Endothelial cell of umbilical vein (primary cell): ENCODE measurements at regions not wholly inside any gene's neighbourhood (a gene's known extent, or its start where the extent isn't known, plus 50 kb on each side); places are given as distances from the start of the nearest gene placed in this dataset.

Source experiments
- BruUV-seq: library from RNA; stranded (reverse); fragments of 400-500 nt; replicated peaks from 2 replicates; lab custom pipeline; 2021; lab: Mats Ljungman, UMichigan
- CTCF ChIA-PET: fragments of 300-600, 350-600 bp; sonication (Branson Sonifier 250); formaldehyde crosslinking; loops from one replicate; lab custom pipeline; 2021; ENCODE audit warnings: antibody characterized with exemption, inconsistent platforms; lab: Charles Lee
- POLR2A ChIA-PET: fragments of 300-600, 350-600 bp; sonication (Branson Sonifier 250); formaldehyde crosslinking; loops from one replicate; lab custom pipeline; 2021; ENCODE audit warnings: antibody characterized with exemption, inconsistent platforms; lab: Charles Lee
- DNase-seq: peaks from one replicate; pipeline ENCODE4 v3.0.0-alpha.2; 2011; ENCODE audit warnings: low read depth, low spot score
- FAIRE-seq: peaks from 2 replicates; lab custom pipeline; 2011; peaks lifted over from hg19 to GRCh38; lab: Jason Lieb, UNC
- H2AFZ ChIP-seq: 2 replicates; pipeline ENCODE4 v1.6.0; 2012; ENCODE audit warnings: low read depth, low read length, control low read depth, inconsistent platforms
- H3K27ac ChIP-seq: 2 replicates; pipeline ENCODE4 v1.5.1; 2011; ENCODE audit warnings: low read depth, mild to moderate bottlenecking, control low read depth, low read length, moderate library complexity; ENCODE audit not compliant: insufficient read depth
- H3K27me3 ChIP-seq, 2 experiments: 2 replicates each; pipeline versions ENCODE4 v1.6.0 to v1.6.1; 2011; ENCODE audit warnings: low read length in 2 of 2, mixed read lengths in 1 of 2; ENCODE audit not compliant: control insufficient read depth in 2 of 2, insufficient read depth in 2 of 2
- H3K36me3 ChIP-seq, 2 experiments: 2 replicates in 1 of 2; 3 replicates in 1 of 2; pipeline ENCODE4 v1.5.1; 2011; ENCODE audit warnings: low read length in 2 of 2, mild to moderate bottlenecking in 1 of 2, moderate library complexity in 1 of 2; ENCODE audit not compliant: control insufficient read depth in 2 of 2, insufficient read depth in 2 of 2; ENCODE audit errors: extremely low read depth in 1 of 2
- H3K4me1 ChIP-seq: 3 replicates; pipeline ENCODE4 v1.5.1; 2011; ENCODE audit warnings: mild to moderate bottlenecking, low read length; ENCODE audit not compliant: control insufficient read depth, insufficient read depth; ENCODE audit errors: extremely low read depth
- H3K4me2 ChIP-seq: 2 replicates; pipeline ENCODE4 v1.6.1; 2011; ENCODE audit warnings: low read length, control low read depth, mixed read lengths; ENCODE audit not compliant: insufficient read depth
- H3K4me3 ChIP-seq, 3 experiments: fragments of 200-600 bp in 1 of 3; sonication (generic), shearing (Covaris generic) in 1 of 3; replicated peaks in 1 of 3; 2 replicates each; pipeline ENCODE4 v1.5.1; 2011 to 2016; ENCODE audit warnings: control low read depth in 3 of 3, low read length in 3 of 3, mild to moderate bottlenecking in 2 of 3, inconsistent platforms in 1 of 3, low read depth in 1 of 3, moderate library complexity in 1 of 3; ENCODE audit not compliant: insufficient read depth in 1 of 3
- H3K79me2 ChIP-seq: 2 replicates; pipeline ENCODE4 v1.6.0; 2012; ENCODE audit warnings: low read length, inconsistent platforms; ENCODE audit not compliant: control insufficient read depth, insufficient read depth
- H3K9ac ChIP-seq: replicated peaks from 2 replicates; pipeline ENCODE3; 2011; ENCODE audit warnings: low read length, control low read depth; ENCODE audit not compliant: insufficient read depth; ENCODE audit errors: extremely low read depth
- H3K9me1 ChIP-seq: replicated peaks from 3 replicates; pipeline ENCODE4 v1.6.0; 2011; ENCODE audit warnings: mild to moderate bottlenecking, low read length; ENCODE audit not compliant: control insufficient read depth, insufficient read depth; ENCODE audit errors: extremely low read depth
- H3K9me3 ChIP-seq: replicated peaks from 2 replicates; pipeline ENCODE4 v1.5.1; 2012; ENCODE audit warnings: low read length, inconsistent platforms; ENCODE audit not compliant: control insufficient read depth, insufficient read depth
- H4K20me1 ChIP-seq: replicated peaks from 2 replicates; pipeline ENCODE3; 2011; ENCODE audit warnings: mild to moderate bottlenecking, low read length; ENCODE audit not compliant: control insufficient read depth, insufficient read depth; ENCODE audit errors: extremely low read depth
- CTCF ChIP-seq, 2 donors: IDR thresholded peaks; 1 replicate in 1 of 2; 2 replicates in 1 of 2; pipeline ENCODE4 v1.5.1; 2011; ENCODE audit warnings: low read length in 2 of 2, mild to moderate bottlenecking in 2 of 2, moderate library complexity in 2 of 2, control low read depth in 1 of 2, inconsistent platforms in 1 of 2, low read depth in 1 of 2; ENCODE audit not compliant: insufficient read depth in 1 of 2; ENCODE audit errors: extremely low read depth in 1 of 2
- EZH2 ChIP-seq: IDR thresholded peaks from 2 replicates; pipeline ENCODE4 v1.6.1; 2012; ENCODE audit warnings: borderline replicate concordance, low read depth, mild to moderate bottlenecking, moderate library complexity, low read length, inconsistent platforms; ENCODE audit not compliant: severe bottlenecking
- FOS ChIP-seq: IDR thresholded peaks from 2 replicates; pipeline ENCODE4 v1.6.1; 2011; ENCODE audit warnings: mild to moderate bottlenecking, low read length, moderate library complexity, borderline replicate concordance; ENCODE audit not compliant: insufficient read depth
- GATA2 ChIP-seq: IDR thresholded peaks from 2 replicates; pipeline ENCODE4 v1.7.0; 2011; ENCODE audit warnings: low read depth, mild to moderate bottlenecking, moderate library complexity, mixed read lengths, low read length; ENCODE audit not compliant: insufficient read length, insufficient read depth
- JUN ChIP-seq: IDR thresholded peaks from 2 replicates; pipeline ENCODE4 v1.6.1; 2011; ENCODE audit warnings: borderline replicate concordance, low read depth; ENCODE audit not compliant: insufficient read length, insufficient read depth
- MAX ChIP-seq: IDR thresholded peaks from 2 replicates; pipeline ENCODE4 v1.6.1; 2011; ENCODE audit not compliant: insufficient read depth, insufficient read length
- MYC ChIP-seq: IDR thresholded peaks from one replicate; pipeline ENCODE4 v1.6.1; 2011; ENCODE audit warnings: mild to moderate bottlenecking, low read depth, low read length
- POLR2A ChIP-seq: IDR thresholded peaks from 2 replicates; pipeline ENCODE4 v1.6.1; 2012; ENCODE audit warnings: low read depth, mild to moderate bottlenecking, control low read depth, low read length
- POLR2AphosphoS5 ChIP-seq: IDR thresholded peaks from 2 replicates; pipeline ENCODE4 v1.6.1; 2012; ENCODE audit warnings: low read depth, mild to moderate bottlenecking, control low read depth, low read length, moderate library complexity; ENCODE audit not compliant: insufficient read depth
- dilution Hi-C: fragments of 300-500 bp; cut with MboI; formaldehyde crosslinking; loops from one replicate; pipeline ENCODE4 v1.15.0; 2019; ENCODE audit warnings: low sequenced_read_pairs; ENCODE audit not compliant: extremely low pct_ligation_motif_present
- intact Hi-C: fragments of 100-400 bp; cut with micrococcal nuclease; formaldehyde crosslinking; loops from one replicate; pipeline ENCODE4 v1.10.0; 2022

GRCh38 chr4:30916337-30917274 lies 196.4 kb downstream of the PCDH7 start:
- Histone ChIP-seq H3K27me3 (no peaks in the 10 kb centered on the region), H3K36me3 (no peaks in the 10 kb centered on the region), H3K9me3 (no peaks in the 10 kb centered on the region), H3K9me1 (no peaks in the 10 kb centered on the region), H3K27ac (no peak overlapping the region), H3K4me1 (no peaks in the 10 kb centered on the region), H3K9ac (no peak overlapping the region), H4K20me1 (no peaks in the 10 kb centered on the region), H3K4me3 (no peak overlapping the region), H3K4me2 (no peak overlapping the region), H3K79me2 (no peaks in the 10 kb centered on the region), H2AFZ (no peak overlapping the region)
- ChIA-PET POLR2A (no interaction called here), CTCF (no interaction called here)
- DNase-seq (no peak), FAIRE-seq (no peak)
- no TSS peak for BruUV-seq
- dilution Hi-C loops = no loop called here
- TF ChIP-seq EZH2 (no peak), MAX (no peak), FOS (no peak), POLR2AphosphoS5 (no peak), GATA2 (no peak), MYC (no peak), POLR2A (no peak), JUN (no peak), CTCF (IDR thresholded peaks at IDR 0.05; ENCODE audit: extremely low read depth in 1 of 2, insufficient read depth in 1 of 2, low read depth in 1 of 2, low read length in 2 of 2) (no peak)
- intact Hi-C loops = no loop called here
